Fibroblast of lung (primary cell): ENCODE measurements at regions not wholly inside any gene's neighbourhood (a gene's known extent, or its start where the extent isn't known, plus 50 kb on each side); places are given as distances from the start of the nearest gene placed in this dataset.

Experiments
- EZH2 ChIP-seq: IDR thresholded peaks from 2 replicates; pipeline ENCODE4 v1.5.1; 2012; ENCODE audit warnings: low read length, control low read depth, mild to moderate bottlenecking; ENCODE audit errors: missing control alignments
- TF ChIP-seq, protein P1 (sequence below), 2 donors: IDR thresholded peaks in 1 of 2; conservative IDR thresholded peaks in 1 of 2; 1 replicate in 1 of 2; 2 replicates in 1 of 2; pipeline ENCODE4 v1.5.1; 2011 to 2012; ENCODE audit warnings: low read length in 2 of 2, control low read depth in 1 of 2, inconsistent platforms in 1 of 2, low read depth in 1 of 2, mild to moderate bottlenecking in 1 of 2

DNA sequence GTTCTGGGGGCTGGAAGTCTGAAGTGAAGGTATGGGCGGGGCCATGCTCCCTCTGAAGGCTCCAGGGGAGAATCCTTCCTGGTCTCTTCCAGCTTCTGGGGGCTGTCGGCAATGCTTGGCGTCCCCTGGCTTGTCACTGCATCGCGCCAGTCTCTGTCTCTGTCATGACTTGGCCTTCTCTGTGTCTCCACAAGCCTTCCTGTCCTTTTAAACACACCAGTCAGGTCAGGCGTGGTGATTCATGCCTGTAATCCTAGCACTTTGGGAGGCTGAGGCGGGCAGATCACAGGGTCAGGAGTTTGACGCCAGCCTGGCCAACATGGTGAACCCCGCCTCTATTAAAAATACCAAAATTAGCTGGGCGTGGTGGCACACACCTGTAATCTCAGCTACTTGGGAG, 125.3 kb downstream of the ACTL8 start:
- TF ChIP-seq, protein P1, sequence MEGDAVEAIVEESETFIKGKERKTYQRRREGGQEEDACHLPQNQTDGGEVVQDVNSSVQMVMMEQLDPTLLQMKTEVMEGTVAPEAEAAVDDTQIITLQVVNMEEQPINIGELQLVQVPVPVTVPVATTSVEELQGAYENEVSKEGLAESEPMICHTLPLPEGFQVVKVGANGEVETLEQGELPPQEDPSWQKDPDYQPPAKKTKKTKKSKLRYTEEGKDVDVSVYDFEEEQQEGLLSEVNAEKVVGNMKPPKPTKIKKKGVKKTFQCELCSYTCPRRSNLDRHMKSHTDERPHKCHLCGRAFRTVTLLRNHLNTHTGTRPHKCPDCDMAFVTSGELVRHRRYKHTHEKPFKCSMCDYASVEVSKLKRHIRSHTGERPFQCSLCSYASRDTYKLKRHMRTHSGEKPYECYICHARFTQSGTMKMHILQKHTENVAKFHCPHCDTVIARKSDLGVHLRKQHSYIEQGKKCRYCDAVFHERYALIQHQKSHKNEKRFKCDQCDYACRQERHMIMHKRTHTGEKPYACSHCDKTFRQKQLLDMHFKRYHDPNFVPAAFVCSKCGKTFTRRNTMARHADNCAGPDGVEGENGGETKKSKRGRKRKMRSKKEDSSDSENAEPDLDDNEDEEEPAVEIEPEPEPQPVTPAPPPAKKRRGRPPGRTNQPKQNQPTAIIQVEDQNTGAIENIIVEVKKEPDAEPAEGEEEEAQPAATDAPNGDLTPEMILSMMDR (conservative IDR thresholded peaks at IDR 0.05 in 1 of 2, IDR thresholded peaks at IDR 0.05 in 1 of 2; ENCODE audit: low read depth in 1 of 2, low read length in 2 of 2) = no peak
- no peak for TF ChIP-seq EZH2
